ENCODE measurements at regions not wholly inside any gene's neighbourhood (a gene's known extent, or its start where the extent isn't known, plus 50 kb on each side); places are given as distances from the start of the nearest gene placed in this dataset.
A peak's percentile ranks its signal among the peaks of the same experiment; 100 is the strongest.
"Not testable (repeated sequence)": the region's sequence is repeated elsewhere in the genome, so short reads cannot be mapped to it uniquely, and the experiment has no call there.

- DNase-seq (ENCODE audit: low read depth in 2 of 2): no peak
Observed at GRCh38 chr1:182163821-182164223, 102.3 kb upstream of the ZNF648 start.

GRCh38 chr1:182159443-182159842, 97.9 kb upstream of the ZNF648 start:
- no peak for DNase-seq (ENCODE audit: low read depth in 2 of 2)

GRCh38 chr1:182157187-182157586, 95.7 kb upstream of the ZNF648 start:
- DNase-seq (ENCODE audit: low read depth in 2 of 2): no peak

- DNase-seq (ENCODE audit: low read depth in 2 of 2): not testable (repeated sequence)
Observed at GRCh38 chr1:182154425-182154824, 92.9 kb upstream of the ZNF648 start.

- no peak for DNase-seq (ENCODE audit: low read depth in 2 of 2)
Observed at GRCh38 chr1:182149411-182149965, 88.0 kb upstream of the ZNF648 start.

GRCh38 chr1:182147951-182148350, 86.4 kb upstream of the ZNF648 start:
- DNase-seq (ENCODE audit: low read depth in 2 of 2): no peak

- no peak for DNase-seq (ENCODE audit: low read depth in 2 of 2)
Observed at GRCh38 chr1:182147136-182147820, 85.8 kb upstream of the ZNF648 start.

DNA sequence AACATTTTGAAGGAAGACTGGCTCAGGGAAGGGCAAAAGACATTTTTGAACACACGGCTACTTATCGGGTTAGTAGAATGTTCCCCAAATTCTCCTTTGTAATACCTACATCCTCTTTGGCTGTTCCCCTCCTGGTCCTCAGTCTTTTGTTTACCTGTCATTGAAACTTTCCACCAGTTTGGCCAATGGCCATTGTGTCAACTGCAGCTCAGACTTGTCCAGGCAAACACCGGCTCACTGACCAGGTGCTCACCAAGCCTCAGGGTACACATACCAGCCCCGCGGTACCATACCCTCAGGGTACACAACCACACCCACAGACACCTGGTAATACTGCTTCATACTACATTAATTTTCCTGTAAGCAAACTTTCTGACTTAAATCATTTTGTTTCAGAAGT, 84.8 kb upstream of the ZNF648 start:
- no peak for DNase-seq (ENCODE audit: low read depth in 2 of 2)

- no peak for DNase-seq (ENCODE audit: low read depth in 2 of 2)
Observed at GRCh38 chr1:182145441-182145840, 83.9 kb upstream of the ZNF648 start.

- DNase-seq (ENCODE audit: low read depth in 2 of 2): no peak
Observed at GRCh38 chr1:182144646-182145030, 83.1 kb upstream of the ZNF648 start.

- DNase-seq (ENCODE audit: low read depth in 2 of 2): no peak
Observed at GRCh38 chr1:182143825-182144645, 82.5 kb upstream of the ZNF648 start.

DNA sequence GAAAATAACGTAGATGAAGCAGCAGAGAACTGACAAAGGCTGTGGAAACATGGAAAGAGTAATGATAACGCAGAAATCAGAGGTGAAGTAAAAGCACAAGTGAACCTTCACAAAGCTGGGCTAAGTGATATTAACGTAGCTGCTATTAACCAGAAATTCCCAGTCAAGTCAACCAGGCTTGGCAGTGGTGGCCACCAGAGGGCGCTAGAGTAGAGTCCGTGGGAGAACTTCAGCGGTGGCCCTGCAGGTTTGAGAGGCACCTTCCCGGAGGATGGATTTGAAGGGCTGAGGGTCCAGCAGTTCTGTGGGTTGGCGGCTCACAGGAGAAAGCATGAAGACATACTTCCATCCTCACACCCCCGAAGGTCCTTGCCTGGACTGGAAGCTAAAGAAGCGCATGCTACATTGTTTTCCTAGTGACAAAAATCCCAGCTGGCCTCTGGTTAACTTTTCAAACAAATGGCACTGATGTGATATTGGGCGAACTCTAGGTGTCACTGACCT, 81.7 kb upstream of the ZNF648 start:
- DNase-seq (ENCODE audit: low read depth in 2 of 2): peak; percentile 76 to 84

DNA sequence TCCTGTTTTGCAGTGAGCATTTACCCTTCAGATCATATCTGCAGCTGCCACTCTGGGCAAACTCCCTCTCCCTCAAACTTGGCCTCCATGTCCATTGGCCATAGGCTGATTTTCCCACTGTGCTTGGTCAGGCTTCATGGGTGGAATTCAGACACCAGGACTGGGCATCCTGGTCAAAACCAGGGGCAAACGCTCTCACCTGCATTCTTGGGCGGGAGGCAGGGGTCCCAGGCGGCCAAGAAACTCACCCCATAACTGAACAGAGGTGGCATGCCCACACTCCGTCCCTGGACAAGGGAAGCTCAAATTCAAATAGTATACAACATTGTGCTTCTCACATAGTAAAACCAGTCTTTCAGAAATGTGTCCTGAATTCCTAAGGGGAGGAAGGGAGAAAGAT, 81.1 kb upstream of the ZNF648 start:
- DNase-seq (ENCODE audit: low read depth in 2 of 2): no peak

- DNase-seq (ENCODE audit: low read depth in 2 of 2): no peak
Observed at GRCh38 chr1:182141040-182141439, 79.5 kb upstream of the ZNF648 start.

- DNase-seq (ENCODE audit: low read depth in 2 of 2): no peak
Observed at GRCh38 chr1:182139496-182139895, 78.0 kb upstream of the ZNF648 start.

- no peak for DNase-seq (ENCODE audit: low read depth in 2 of 2)
Observed at GRCh38 chr1:182137546-182137945, 76.0 kb upstream of the ZNF648 start.

- DNase-seq (ENCODE audit: low read depth in 2 of 2): no peak
Observed at GRCh38 chr1:182135946-182136345, 74.4 kb upstream of the ZNF648 start.

DNA sequence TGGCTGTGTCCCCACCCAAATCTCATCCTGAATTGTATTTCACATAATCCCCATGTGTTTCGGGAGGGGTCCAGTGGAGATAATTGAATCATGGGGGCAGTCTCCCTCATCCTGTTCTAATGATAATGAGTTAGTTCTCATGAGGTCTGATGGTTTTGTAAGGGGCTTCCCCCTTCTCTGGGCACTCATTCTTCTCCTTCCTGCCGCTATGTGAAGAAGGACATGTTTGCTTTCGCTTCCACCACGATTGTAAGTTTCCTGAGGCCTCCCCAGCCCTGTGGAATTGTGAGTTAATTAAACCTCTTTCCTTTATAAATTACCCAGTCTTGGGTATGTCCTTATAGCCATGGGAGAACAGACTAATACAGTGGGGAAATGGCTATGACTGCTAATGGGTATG, 72.7 kb upstream of the ZNF648 start:
- DNase-seq (ENCODE audit: low read depth in 2 of 2): no peak

DNA sequence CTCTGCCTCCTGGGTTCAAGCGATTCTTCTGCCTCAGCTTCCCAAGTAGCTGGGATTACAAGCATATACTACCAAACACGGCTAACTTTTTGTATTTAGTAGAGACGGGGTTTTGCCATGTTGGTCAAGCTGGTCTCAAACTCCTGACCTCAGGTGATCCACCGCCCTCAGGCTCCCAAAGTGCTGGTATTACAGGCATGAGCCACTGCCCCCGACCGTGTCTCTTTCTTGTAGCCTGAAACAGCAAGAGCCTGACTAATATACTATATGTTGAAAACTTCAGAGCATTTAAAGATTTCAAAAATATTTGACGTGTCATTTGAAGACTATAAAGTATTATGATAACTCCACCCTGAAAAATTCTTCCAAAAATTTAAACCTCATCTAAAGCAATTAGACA, 71.7 kb upstream of the ZNF648 start:
- no peak for DNase-seq (ENCODE audit: low read depth in 2 of 2)

- DNase-seq (ENCODE audit: low read depth in 2 of 2): no peak
Observed at GRCh38 chr1:182129398-182129797, 67.9 kb upstream of the ZNF648 start.

GRCh38 chr1:182128502-182128901, 67.0 kb upstream of the ZNF648 start:
- no peak for DNase-seq (ENCODE audit: low read depth in 2 of 2)

DNA sequence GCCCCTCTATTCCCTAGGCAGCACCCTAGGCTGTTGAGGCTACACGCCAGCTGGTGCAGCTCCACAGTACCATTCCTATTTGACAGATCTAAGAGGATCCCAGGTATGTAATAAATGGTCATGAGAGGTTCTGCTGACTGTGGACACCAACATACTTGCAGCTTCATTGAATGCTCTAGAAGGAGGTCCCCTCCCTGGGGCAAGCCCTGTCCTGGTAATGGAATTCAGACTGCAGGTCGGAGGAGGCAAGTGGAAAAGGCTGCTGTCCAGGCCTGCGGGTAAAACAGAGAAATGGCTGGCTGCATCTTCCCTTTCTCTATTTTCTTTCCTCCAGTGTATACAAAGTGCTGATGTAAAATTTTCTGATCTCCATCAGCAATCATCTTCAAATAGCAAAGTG, 66.1 kb upstream of the ZNF648 start:
- DNase-seq (ENCODE audit: low read depth in 2 of 2): no peak

- no peak for DNase-seq (ENCODE audit: low read depth in 2 of 2)
Observed at GRCh38 chr1:182126272-182126800, 64.8 kb upstream of the ZNF648 start.
